ENCODE measurements at regions not wholly inside any gene's neighbourhood (a gene's known extent, or its start where the extent isn't known, plus 50 kb on each side); places are given as distances from the start of the nearest gene placed in this dataset.

DNA sequence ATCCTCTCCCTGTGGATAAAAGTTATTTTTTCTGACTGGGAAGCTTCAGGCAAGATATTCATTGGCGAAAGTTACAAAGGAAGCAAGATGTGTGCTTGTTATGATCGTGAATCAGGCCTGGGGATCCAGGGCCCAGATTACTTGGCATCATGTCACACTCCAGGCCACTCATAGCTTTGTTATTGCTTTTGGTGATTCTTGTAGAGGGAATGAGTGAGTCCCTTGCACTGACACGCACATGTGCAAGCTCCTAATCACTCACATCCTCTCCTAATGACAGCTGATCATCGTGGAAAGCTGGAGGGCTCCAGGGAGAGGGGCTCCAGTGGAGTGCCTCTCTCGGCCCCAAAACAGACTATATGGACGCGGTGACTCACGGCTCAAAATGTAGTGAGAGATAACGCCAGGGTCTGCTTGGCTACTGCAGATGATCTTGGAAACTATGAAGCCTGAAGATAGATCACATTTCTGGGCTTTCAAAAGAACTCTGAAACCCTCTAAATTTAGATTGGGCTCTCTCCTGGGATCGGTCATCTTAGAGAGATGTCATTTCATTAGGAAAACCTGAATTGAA lies 481.1 kb upstream of the USP24 start:
- DNase-seq: no peak

DNA sequence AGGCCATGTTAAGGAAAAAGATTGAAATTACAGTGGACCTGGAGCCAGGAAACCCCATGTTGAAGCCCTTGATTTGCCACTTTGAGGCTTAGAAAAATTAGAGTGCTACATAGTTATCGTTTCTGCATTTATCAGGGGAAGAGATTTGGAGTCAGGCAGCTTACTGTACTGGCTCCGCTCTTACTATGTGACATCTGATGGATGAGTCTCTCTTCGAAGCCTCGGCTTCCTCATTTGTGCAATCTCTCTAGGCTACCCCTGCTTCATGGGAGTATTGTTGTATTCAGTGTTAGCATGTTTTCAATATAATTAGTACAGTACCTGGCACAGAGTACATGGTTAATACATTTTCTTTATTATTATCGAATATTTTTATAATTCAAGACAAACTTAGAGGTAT lies 480.4 kb upstream of the USP24 start:
- DNase-seq: no peak

DNA sequence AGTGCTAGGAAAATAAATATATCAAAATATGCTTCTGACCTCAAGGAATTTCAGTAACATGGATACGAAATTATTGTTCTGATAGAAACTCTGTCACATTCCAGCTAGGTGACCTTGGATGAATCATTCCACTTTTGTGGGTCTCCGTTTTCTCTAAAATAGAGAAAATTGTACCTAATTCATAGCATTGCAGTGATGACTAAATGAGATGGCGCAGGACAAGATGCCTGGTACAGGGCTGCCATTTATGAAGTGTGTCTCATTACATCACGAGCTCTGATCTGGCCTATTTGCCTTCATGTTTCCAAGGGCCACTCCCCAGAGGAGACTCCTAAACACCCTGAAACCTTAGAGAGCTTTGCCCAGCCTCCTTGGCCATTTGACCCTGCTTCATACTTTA lies 480.0 kb upstream of the USP24 start:
- no peak for DNase-seq

DNA sequence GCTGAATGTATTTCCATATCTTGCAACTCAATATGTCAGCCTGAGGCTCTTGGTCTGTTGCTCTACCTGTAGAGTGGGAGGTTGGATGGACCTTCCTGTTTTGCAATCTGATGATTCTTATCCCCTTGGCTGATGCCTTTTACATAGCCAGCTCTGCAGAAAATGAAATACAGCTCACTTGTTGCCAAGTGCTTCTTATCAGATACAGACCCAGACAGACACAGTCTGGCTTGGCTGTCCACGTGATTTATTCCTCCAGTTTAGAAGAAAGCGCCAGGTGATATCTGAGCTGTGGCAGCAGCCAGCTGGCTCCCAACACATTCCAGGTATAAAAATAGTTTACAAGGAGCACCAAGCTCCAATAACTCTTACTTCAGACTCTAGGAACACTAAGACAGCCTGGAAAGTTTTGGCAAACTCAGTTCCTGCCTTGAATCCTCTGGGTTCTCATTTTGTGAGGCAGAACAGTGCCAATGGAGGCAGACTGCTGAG lies 479.2 kb upstream of the USP24 start:
- no peak for DNase-seq

DNA sequence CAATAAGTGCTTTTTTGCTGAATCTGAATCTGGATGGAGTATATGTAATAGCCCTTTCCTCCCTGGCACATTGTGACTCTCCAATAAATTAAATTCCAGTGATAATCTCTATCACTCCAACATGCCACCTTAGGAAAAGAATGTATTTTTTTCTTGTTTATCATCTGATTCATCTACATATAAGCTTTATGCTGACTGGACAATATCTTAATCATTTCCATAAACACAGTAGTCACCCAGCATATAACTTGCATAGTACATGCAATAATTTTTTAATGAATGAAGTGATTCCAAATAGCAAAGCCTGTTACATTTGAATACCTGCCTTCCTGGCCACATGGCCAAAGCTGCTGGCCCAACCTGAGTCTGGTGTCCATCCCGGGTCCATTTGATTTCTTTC lies 477.6 kb upstream of the USP24 start:
- DNase-seq: no peak

DNA sequence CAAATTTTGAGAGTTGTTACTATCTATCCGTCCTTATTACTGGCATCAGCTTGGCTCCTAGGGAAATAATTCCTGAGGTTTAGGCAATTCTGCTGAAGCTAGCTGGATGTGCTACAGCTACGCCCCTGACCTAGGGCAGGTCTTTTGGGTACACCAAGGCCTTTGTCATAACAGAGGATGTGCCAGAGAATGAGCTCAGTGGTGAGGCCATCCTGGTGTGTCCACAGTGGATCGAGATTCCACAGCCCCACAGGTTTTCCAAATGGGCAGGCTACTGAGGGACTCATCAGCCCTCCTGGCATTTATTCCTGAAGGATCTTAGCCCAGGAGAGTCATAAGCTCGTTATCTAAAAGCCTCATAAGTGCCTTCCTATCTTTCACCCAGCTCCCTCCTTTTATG lies 475.2 kb upstream of the USP24 start:
- DNase-seq: no peak

DNA sequence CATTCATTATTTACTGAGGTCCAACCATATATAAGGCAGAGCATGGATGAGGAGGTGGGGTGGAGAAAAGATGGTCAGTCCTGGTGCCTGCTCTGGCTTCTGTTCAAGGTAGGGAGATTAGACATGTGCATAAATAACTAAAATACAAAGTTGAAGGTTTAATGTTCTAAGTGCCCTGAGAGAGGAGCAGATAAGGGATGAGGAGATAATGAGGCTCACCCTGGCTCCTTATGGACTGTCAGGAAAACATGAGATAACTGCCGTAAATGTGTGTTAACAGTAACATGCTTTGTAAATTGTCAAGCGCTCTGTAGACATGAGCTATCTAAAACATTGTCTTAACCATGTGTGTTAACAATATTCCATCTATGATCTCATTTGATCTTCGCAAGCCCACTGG lies 474.6 kb upstream of the USP24 start:
- no peak for DNase-seq

DNA sequence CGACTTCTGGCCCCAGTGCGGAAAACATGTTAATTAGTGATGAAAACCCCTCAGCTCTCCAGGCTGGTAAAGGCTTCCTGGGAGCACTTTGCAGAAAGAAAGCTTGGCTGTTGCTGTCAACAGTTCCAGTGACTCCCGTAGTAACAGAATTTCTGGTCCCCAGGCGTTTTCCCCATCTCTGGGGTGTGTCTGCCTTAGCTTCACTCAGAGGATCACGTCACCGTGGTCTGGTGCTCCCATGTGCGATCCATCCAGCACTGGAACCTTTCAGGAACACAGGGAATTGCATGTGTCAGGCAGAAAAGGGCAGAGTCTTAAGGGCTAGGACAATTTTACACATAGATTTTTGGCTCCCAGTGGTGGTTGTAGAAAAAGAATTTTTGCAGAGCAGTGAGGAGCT lies 470.4 kb upstream of the USP24 start:
- no peak for DNase-seq

DNA sequence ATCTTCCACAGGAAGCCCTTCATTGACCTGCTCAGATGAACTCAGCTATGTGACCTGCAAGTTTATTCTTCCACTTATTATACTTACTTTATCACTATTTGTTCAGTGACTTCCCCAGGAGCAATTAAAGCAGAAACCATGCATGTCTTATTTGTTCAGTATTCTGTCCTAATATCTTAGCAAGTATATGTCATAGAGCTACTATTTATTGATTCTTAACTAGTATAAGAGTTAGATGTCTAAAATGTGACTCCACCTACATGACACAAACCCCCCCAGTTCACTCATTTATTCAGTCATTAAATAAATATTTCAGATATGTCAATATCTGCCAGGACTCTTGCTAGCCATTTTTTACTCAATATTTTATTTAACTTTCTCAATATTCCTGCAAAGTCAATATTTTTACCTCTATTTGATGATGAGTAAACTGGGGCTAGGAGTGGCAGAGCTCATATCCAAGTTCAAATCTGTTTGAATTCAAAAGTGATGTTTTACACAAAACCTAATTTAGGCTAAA lies 469.0 kb upstream of the USP24 start:
- DNase-seq: no peak

DNA sequence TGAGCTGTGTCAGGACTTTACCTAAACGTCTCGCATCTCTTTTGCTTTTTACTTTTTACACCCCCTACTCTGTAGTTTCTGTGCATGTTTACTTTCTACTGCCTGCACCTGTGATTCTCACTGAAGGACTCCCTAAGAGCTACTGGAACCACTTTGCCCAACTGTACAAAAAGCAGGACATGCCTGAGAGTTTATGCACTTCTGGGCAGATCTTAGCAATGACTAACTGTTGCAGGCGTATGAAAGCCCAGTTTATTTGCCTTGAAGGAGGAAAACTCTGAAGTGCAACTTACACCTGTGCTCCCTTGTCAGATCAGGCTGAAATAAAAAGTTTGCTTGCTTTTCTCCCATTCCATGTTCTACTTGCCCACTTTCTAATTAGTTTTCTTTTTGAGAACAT lies 467.0 kb upstream of the USP24 start:
- DNase-seq: no peak

DNA sequence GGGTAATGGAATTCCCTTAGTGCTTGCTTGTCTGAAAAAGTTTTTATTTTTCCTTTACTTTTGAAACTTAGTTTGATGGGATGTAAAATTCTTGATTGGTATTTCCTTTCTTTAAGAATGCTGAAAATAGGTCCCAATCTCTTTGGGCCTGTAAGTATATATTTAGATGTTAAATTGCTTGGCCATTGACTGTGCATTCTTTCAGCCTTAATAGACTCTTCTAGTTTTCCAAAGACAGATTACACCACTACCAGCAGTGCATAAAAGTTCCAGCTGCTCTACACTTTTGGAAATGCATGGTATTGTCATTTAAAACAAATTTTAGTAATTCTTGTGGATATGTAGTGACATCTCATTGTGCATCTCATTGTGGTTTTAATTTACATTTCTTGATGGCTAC lies 464.8 kb upstream of the USP24 start:
- no peak for DNase-seq

DNA sequence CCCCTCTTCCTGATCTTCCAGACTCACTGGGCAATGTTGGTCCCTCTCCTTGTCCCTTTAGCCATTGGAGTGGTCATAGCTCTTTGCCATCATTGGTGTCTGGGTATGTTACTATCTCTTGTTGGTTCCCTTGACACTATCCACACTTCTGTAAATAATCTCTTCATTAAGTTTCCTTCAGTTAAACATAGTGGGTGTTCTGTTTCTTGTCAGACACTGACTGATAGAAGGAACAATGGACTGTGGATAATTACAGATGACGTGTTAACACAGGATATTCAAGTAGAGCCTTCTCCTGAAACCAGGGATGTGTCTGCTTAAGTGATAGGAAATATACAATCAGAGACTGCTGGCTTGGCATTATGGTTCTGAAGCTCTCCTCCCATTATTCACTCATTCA lies 458.3 kb upstream of the USP24 start:
- no peak for DNase-seq

DNA sequence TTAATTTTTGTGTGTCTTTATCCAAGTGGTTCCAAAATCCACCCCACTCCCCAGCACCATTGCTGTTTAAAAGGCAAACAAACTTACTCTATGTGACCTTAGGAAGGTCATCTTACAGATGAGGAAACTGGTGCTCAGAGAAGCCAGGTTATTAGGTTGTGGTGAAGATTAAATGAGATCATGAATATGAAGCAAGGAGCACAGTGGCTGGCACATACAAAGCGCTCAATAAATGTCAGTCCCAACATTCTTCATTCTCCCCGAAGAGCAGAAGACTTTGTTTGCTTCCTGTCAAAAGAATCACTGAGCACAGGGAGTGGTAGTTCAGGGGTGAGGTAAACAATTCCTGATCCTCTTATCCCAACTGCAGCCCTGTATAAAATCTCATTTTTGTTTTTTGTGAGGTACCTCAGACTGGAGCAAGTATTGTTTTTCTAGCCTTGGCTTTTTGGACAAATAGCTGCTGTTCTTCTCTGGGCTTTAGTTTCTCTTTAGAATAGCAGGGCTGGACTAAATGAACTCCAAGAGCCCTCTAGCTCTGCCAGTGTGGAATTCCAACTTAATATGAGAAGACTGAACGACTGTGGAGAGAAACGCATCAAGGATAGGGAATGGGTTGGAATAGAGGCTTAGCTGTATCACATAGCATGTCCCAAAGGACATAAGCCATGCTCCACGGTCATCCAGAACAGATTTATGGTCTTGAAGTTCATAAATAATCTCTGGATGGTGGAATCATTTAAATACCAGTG lies 455.3 kb upstream of the USP24 start:
- no peak for DNase-seq

DNA sequence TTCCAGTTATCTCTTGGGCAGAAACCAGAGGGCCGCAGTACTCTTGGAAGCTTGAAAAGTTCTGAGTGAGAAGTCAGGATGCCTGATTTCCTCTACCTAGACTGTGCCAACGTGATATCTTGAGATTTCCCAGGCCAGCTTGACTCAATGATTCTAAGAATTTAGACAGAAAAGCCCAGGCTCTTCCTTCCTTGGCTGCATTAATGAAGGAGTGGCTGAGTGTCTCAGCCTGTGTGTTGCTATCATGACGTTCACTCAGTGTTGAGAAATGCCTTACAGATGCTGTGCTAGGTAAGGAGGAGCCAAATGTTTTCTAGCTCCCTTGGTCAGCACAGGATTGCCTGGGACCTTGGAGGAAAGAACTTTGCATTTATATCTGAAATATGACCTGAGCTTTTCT lies 454.1 kb upstream of the USP24 start:
- DNase-seq: no peak

DNA sequence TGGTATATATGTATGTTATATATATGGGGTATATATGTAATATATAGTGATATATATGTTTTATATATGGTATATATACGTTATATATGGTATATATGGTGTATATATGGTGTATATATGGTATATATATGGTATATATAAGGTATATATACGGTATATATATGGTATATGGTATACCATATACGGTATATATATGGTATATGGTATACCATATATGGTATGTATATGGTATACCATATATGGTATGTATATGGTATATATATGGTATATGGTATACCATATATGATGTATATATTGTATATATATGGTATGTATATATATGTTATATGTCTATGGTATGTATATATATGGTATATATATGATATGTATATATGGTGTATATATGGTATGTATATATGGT lies 447.7 kb upstream of the USP24 start:
- no peak for DNase-seq

DNA sequence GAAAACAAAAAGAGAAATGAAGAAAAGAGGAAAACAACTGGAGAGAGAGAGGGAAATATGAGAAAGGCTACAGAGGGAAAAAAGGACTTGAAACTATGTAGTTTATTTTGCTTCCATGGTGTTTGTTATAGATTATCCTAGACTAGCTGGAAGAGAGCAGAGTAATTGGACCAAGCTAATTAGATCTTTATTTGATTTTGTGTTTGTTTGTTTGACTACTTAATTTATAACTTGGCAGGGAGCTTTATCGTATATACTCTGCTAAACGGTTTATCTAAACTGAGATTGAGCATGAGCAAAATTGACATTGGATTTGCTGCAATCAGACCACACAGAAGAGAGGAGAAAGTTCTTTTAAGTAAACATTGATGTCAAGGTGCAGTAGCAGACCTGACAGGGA lies 443.8 kb upstream of the USP24 start:
- DNase-seq: no peak

DNA sequence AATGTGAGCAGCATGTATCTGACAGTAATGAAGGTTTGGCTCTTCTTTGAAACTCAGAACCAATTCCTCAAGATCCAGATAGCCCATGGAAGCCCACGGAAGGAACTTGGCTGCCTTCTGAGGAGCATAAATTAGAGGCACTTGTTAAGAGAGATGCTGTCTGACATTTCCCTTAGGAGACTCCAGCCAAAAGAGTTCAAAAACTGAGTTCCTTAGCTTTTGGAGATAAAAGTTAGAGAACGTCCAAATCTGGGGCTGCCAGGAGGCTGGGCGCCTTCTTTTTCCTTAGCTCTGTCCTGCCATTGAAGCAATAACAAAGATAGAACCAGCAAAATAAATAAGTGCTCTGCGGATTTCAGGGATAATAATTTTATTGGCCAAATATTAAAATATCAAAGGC lies 439.6 kb upstream of the USP24 start:
- DNase-seq: no peak

DNA sequence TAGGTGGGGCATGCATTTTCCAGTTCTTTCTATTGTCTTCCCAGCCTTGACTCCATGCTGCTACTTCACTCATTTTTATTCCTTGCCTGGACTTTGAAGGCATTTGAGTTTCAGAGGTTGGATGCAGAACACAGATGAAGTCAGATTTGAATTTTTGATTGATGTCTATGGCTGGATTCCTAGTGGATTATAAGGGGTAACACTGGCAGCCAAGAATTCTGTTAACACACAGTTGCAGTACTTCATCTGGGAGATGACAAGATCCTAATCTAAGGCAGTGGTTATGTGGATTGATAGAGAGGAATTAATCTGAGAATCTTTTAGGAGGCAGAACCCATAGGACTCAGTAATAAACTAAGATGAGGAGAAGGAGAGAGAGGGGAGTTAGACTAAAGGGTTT lies 439.0 kb upstream of the USP24 start:
- no peak for DNase-seq

DNA sequence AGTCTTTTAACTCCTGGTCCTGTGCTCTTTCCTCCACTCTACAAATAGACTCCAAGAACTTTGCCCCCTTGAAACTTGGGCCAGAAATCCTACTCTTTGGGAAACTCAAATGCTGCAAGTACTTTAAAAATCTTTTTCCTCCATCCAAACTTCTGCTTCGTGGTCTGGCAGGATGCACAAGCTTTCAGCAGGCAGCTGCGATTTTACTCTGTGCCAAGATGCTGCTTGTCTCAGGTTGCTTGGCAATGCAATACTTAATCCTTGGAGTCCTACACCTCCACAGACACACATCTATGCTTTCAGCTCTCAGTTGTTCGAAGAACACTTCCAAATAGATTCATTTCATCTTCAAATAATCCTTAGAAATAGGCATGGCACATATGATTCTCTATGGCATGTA lies 435.3 kb upstream of the USP24 start:
- DNase-seq: no peak

DNA sequence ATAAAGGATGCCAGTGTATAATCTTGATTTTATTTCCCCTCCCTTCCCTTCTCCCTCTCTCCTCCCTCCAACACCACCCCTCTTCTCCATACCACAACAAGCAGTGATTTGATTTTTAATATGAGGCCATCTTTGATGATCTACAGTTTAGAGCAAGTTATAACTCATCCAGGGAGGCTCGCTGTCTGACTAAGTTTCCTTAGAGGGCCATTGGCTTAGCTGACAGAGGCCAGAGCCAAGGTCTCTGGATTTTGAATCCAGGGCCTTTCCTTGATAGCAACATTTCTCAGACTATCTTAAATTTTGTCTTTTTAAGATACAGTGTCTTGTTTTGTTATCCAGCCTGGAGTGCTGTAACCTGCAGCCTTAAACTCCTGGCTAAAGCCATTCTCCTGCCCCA lies 431.0 kb upstream of the USP24 start:
- DNase-seq: no peak

DNA sequence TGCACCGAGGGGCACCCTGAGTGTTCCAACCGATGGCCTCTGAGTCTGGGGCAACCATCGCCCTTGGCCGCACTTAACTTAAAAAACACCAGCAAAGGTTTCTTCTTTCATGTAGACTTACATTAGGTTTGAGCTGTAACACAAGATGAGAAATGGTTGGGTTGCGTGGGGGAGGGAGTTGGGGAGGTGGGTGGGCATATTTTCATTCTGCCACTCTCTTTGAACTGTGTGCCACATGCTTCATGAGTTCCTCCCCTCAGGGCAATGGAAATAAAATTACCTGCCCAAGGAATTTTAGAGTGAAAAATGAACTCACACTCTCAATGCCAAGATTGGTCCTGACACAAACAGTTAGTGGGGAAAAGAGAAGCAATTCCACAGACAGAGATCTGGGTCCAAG lies 430.1 kb upstream of the USP24 start:
- no peak for DNase-seq

DNA sequence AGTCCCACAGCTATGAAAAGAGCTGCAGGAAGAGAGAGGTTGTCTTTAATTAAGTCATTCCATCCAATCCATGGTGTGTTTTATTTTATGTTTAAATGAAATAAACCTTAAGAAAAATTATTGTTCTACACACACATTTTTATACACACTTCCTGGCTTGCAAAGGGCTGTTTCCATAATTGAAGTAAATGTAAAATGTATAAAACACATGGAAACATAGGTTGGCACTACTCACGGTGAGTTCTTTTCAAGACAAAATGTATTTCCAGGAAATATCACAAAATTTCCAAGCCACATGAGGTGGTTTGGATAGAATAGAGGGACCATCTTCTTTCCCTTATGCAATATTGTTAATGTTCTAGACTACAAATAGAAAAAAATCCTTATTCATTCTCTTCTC lies 426.8 kb upstream of the USP24 start:
- DNase-seq: no peak

DNA sequence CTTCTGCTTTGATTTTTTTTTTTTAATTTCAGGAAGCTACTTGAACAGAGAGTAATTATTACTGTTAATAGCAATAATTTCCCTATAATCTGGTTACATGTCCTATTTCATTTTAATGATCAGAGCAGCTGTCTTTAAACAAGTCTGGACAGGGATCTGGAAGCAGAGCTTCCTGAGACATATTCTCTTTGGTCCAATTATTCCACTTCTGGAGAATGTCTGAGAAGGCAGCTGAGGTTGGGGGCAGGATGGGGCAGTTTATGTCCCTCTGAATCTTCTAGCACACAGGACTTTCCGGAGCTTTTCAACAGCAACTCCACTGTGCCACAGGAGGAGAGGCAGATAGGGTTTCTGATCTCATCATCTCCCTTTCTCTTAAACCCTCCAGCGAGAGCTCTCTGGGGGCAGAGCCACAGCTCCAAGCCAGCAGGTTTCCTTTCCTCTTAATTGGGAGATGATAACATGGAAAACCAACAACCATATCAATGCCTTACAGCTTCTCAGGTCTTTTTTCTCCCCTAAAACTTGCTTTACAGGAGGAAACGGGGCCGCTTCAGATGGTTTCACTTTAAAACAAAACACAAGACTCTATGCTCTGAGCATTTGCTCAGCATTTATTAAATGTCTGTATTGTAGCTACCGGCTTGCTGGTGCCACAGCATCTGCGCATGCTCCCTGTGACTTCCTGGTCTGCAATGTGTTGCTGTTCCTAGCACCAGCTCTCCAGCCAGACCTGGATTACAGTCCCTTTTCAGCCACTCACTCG lies 425.7 kb upstream of the USP24 start:
- DNase-seq: peak; percentile 25 to 37

DNA sequence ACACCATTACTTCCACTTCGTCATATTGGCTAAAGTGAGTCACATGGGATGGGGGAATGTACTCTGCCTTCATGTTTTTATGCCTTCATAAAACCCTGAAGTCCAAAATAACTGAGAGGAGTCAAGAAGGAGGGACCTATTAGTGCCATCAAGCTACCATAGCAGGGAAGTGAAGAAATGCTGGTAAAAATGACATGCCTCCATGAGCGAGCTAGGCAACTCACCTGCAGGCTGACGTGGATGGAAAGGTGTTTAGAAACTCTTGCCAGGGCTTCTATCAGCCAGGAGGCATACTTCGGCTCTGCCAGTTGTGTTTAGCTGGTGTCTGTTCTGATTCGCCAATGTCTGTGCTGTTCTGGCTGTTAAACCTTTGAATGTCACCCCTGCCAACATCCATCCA lies 424.4 kb upstream of the USP24 start:
- no peak for DNase-seq

All from stimulated activated CD4-positive, alpha-beta T cell treated with anti-CD3 and anti-CD28 coated beads, Interleukin-2, amount 100 ng/mL, for 24 hours (primary cell).